Endodermal cell (in vitro differentiated cells): ENCODE measurements at regions not wholly inside any gene's neighbourhood (a gene's known extent, or its start where the extent isn't known, plus 50 kb on each side); places are given as distances from the start of the nearest gene placed in this dataset.

Source experiments
- DNase-seq: peaks from one replicate; pipeline ENCODE4 v3.0.0-alpha.2; 2017
- H3K27ac ChIP-seq: 2 replicates; pipeline ENCODE4 v1.5.1; 2013; ENCODE audit warnings: mild to moderate bottlenecking, low read depth, low read length, moderate library complexity
- H3K27me3 ChIP-seq: 2 replicates; pipeline ENCODE4 v1.6.1; 2013; ENCODE audit warnings: mild to moderate bottlenecking, low read length, moderate library complexity; ENCODE audit not compliant: insufficient read depth, control insufficient read depth, poor library complexity, severe bottlenecking
- H3K36me3 ChIP-seq: 2 replicates; pipeline ENCODE4 v1.7.0; 2013; ENCODE audit warnings: mild to moderate bottlenecking, low read length, moderate library complexity; ENCODE audit not compliant: control insufficient read depth, insufficient read depth
- H3K4me1 ChIP-seq: one replicate; pipeline ENCODE4 v1.7.0; 2013; ENCODE audit warnings: low read length; ENCODE audit not compliant: control insufficient read depth, insufficient read depth
- H3K4me3 ChIP-seq: 2 replicates; pipeline ENCODE4 v1.5.1; 2013; ENCODE audit warnings: mild to moderate bottlenecking, low read length, moderate library complexity
- H3K9ac ChIP-seq: 2 replicates; pipeline ENCODE4 v1.6.1; 2013; ENCODE audit warnings: mild to moderate bottlenecking, low read length, moderate library complexity; ENCODE audit not compliant: poor library complexity, severe bottlenecking; ENCODE audit errors: extremely low read depth
- H3K9me3 ChIP-seq: 2 replicates; pipeline ENCODE4 v1.6.1; 2013; ENCODE audit warnings: mild to moderate bottlenecking, low read length, moderate library complexity; ENCODE audit not compliant: control insufficient read depth
- H3K27ac Mint-ChIP-seq: 2 replicates; pipeline ENCODE4 v1.8.0; 2020; ENCODE audit warnings: mixed read lengths
- H3K27me3 Mint-ChIP-seq: 2 replicates; pipeline ENCODE4 v1.8.0; 2021; ENCODE audit warnings: mild to moderate bottlenecking, mixed read lengths; ENCODE audit not compliant: insufficient read depth
- H3K36me3 Mint-ChIP-seq: 2 replicates; pipeline ENCODE4 v1.8.0; 2020; ENCODE audit warnings: low read depth, mixed read lengths
- H3K4me1 Mint-ChIP-seq: 2 replicates; pipeline ENCODE4 v1.8.0; 2020; ENCODE audit warnings: mixed read lengths
- H3K4me3 Mint-ChIP-seq: 2 replicates; pipeline ENCODE4 v1.8.0; 2020; ENCODE audit warnings: mild to moderate bottlenecking, moderate library complexity, mixed read lengths
- H3K9me3 Mint-ChIP-seq: 2 replicates; pipeline ENCODE4 v1.8.0; 2020; ENCODE audit warnings: mild to moderate bottlenecking, mixed read lengths
- CTCF ChIP-seq: fragments of 200-600 bp; sonication (generic); conservative IDR thresholded peaks from 2 replicates; pipeline ENCODE4 v1.5.0; 2021; ENCODE audit warnings: antibody characterized with exemption, mild to moderate bottlenecking
- WGBS, 2 experiments: methylation state at CpG; one replicate each; pipeline versions ENCODE4 v1.1.5 to v1.1.7; 2013; ENCODE audit warnings: missing lambda C conversion rate in 2 of 2, mixed read lengths in 1 of 2; ENCODE audit not compliant: insufficient coverage in 1 of 2, insufficient read length in 1 of 2; 5-methylcytosine and 5-hydroxymethylcytosine counted together

GRCh38 chr13:54628383-54628782, 1599.8 kb downstream of the OLFM4 start:
- DNase-seq, result no peak
- Mint-ChIP-seq H3K36me3 (no peaks in the 10 kb centered on the region), H3K4me1 (peaks cover 27% of the 10 kb centered on the region), H3K27ac (no peak overlapping the region), H3K27me3 (no peaks in the 10 kb centered on the region), H3K4me3 (no peak overlapping the region), H3K9me3 (no peaks in the 10 kb centered on the region)
- no peak for TF ChIP-seq CTCF
- 88 to 89% methylated on average over 2 of the region's 2 CpGs for WGBS, 2 experiments
- no peak overlapping the region for H3K9ac ChIP-seq
- H3K27ac ChIP-seq, result no peak overlapping the region
- H3K9me3 ChIP-seq, result no peaks in the 10 kb centered on the region
- no peaks in the 10 kb centered on the region for H3K27me3 ChIP-seq
- H3K36me3 ChIP-seq, result no peaks in the 10 kb centered on the region
- H3K4me1 ChIP-seq, result peaks cover 4% of the 10 kb centered on the region
- no peak overlapping the region for H3K4me3 ChIP-seq

- H3K4me3 Mint-ChIP-seq, result no peak overlapping the region
- no peak for TF ChIP-seq CTCF
- H3K27me3 Mint-ChIP-seq, result no peaks in the 10 kb centered on the region
- no peaks in the 10 kb centered on the region for H3K9me3 ChIP-seq
- H3K36me3 ChIP-seq, result no peaks in the 10 kb centered on the region
- no peak overlapping the region for H3K4me3 ChIP-seq
- H3K36me3 Mint-ChIP-seq, result no peaks in the 10 kb centered on the region
- no peaks in the 10 kb centered on the region for H3K9me3 Mint-ChIP-seq
- H3K4me1 ChIP-seq, result peaks cover 5% of the 10 kb centered on the region
- DNase-seq, result no peak
- WGBS, 2 experiments, result 83 to 91% methylated on average over 1 to 5 of the region's 5 CpGs
- no peak overlapping the region for H3K27ac ChIP-seq
- no peak overlapping the region for H3K27ac Mint-ChIP-seq
- H3K27me3 ChIP-seq, result no peaks in the 10 kb centered on the region
- H3K4me1 Mint-ChIP-seq, result peaks cover 38% of the 10 kb centered on the region
- no peak overlapping the region for H3K9ac ChIP-seq
Measured at GRCh38 chr13:54633456-54633855, 1604.8 kb downstream of the OLFM4 start.

- H3K9me3 Mint-ChIP-seq, result no peaks in the 10 kb centered on the region
- no peak for TF ChIP-seq CTCF
- Histone ChIP-seq H3K9me3 (no peaks in the 10 kb centered on the region), H3K27ac (no peak overlapping the region), H3K4me1 (peaks cover 8% of the 10 kb centered on the region), H3K4me3 (no peak overlapping the region), H3K9ac (no peak overlapping the region), H3K27me3 (no peaks in the 10 kb centered on the region), H3K36me3 (no peaks in the 10 kb centered on the region)
- H3K36me3 Mint-ChIP-seq, result no peaks in the 10 kb centered on the region
- WGBS, 2 experiments, result 63 to 81% methylated on average over 2 of the region's 2 CpGs
- H3K4me3 Mint-ChIP-seq, result no peak overlapping the region
- H3K27ac Mint-ChIP-seq, result peak overlapping the region; percentile 33
- DNase-seq, result no peak
- H3K4me1 Mint-ChIP-seq, result peaks cover 51% of the 10 kb centered on the region
- no peaks in the 10 kb centered on the region for H3K27me3 Mint-ChIP-seq
Measured at GRCh38 chr13:54636231-54636630, 1607.6 kb downstream of the OLFM4 start.
